Body of pancreas (tissue), 4 donors: ENCODE measurements at regions not wholly inside any gene's neighbourhood (a gene's known extent, or its start where the extent isn't known, plus 50 kb on each side); places are given as distances from the start of the nearest gene placed in this dataset.

Experiments used
- POLR2A ChIP-seq, 3 donors: fragments of 450-650 bp; IDR thresholded peaks; one replicate each; pipeline ENCODE4 v1.6.1; 2016; ENCODE audit warnings: antibody characterized with exemption in 3 of 3, mild to moderate bottlenecking in 2 of 3
- TF ChIP-seq, protein P1 (sequence below), 7 experiments: fragments of 450-650 bp in 4 of 7; fragments of 200-600 bp in 3 of 7; sonication (generic) in 3 of 7; IDR thresholded peaks; one replicate each; pipeline ENCODE4 v1.5.1; 2016 to 2019; ENCODE audit warnings: antibody characterized with exemption in 7 of 7

- TF ChIP-seq, protein P1, sequence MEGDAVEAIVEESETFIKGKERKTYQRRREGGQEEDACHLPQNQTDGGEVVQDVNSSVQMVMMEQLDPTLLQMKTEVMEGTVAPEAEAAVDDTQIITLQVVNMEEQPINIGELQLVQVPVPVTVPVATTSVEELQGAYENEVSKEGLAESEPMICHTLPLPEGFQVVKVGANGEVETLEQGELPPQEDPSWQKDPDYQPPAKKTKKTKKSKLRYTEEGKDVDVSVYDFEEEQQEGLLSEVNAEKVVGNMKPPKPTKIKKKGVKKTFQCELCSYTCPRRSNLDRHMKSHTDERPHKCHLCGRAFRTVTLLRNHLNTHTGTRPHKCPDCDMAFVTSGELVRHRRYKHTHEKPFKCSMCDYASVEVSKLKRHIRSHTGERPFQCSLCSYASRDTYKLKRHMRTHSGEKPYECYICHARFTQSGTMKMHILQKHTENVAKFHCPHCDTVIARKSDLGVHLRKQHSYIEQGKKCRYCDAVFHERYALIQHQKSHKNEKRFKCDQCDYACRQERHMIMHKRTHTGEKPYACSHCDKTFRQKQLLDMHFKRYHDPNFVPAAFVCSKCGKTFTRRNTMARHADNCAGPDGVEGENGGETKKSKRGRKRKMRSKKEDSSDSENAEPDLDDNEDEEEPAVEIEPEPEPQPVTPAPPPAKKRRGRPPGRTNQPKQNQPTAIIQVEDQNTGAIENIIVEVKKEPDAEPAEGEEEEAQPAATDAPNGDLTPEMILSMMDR (IDR thresholded peaks at IDR 0.05) = no peak
- TF ChIP-seq POLR2A (IDR thresholded peaks at IDR 0.05) = no peak
These were observed 68.5 kb upstream of the SGO1 start for GRCh38 chr3:20254268-20255117.
